ENCODE measurements at regions not wholly inside any gene's neighbourhood (a gene's known extent, or its start where the extent isn't known, plus 50 kb on each side); places are given as distances from the start of the nearest gene placed in this dataset.

DNA sequence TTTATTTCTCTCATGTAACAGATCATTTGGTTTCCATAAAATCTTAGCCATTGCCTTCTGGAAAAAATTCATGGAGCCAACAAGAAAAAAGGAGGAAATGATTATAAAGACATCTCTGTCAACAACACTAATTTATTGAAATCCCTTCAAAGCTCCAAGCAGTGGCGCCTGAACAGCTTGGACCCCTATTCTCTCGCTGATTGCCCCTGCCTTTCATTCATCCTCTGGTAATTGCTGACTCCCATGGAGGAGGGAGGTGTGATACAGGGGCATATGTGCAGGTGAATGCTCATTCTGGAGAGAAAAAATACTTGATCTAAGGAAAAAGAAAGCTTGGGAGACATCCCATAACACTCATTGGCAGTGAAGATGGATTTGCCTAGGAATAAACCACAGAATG lies 345.5 kb downstream of the FGFR2 start:
- TF ChIP-seq, protein P1, sequence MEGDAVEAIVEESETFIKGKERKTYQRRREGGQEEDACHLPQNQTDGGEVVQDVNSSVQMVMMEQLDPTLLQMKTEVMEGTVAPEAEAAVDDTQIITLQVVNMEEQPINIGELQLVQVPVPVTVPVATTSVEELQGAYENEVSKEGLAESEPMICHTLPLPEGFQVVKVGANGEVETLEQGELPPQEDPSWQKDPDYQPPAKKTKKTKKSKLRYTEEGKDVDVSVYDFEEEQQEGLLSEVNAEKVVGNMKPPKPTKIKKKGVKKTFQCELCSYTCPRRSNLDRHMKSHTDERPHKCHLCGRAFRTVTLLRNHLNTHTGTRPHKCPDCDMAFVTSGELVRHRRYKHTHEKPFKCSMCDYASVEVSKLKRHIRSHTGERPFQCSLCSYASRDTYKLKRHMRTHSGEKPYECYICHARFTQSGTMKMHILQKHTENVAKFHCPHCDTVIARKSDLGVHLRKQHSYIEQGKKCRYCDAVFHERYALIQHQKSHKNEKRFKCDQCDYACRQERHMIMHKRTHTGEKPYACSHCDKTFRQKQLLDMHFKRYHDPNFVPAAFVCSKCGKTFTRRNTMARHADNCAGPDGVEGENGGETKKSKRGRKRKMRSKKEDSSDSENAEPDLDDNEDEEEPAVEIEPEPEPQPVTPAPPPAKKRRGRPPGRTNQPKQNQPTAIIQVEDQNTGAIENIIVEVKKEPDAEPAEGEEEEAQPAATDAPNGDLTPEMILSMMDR (IDR thresholded peaks at IDR 0.05): no peak
- TF ChIP-seq POLR2A (IDR thresholded peaks at IDR 0.05): no peak

Data from thyroid gland (tissue), 4 donors.